Testis (tissue), 2 donors: ENCODE measurements at regions not wholly inside any gene's neighbourhood (a gene's known extent, or its start where the extent isn't known, plus 50 kb on each side); places are given as distances from the start of the nearest gene placed in this dataset.

Experiments used
- DNase-seq: peaks from one replicate; pipeline ENCODE4 v3.0.0-alpha.2; 2019
- H3K27ac ChIP-seq, 2 donors: fragments of 200-600 bp; sonication (generic); one replicate each; pipeline ENCODE4 v1.5.1; 2019
- H3K27me3 ChIP-seq: fragments of 200-600 bp; sonication (generic); one replicate; pipeline ENCODE4 v1.5.1; 2019
- H3K36me3 ChIP-seq: fragments of 200-600 bp; sonication (generic); one replicate; pipeline ENCODE4 v1.5.1; 2017; ENCODE audit warnings: low read depth; ENCODE audit errors: missing control alignments
- H3K4me1 ChIP-seq: fragments of 200-600 bp; sonication (generic); one replicate; pipeline ENCODE4 v1.5.1; 2019
- H3K4me3 ChIP-seq, 2 donors: fragments of 200-600 bp; sonication (generic); one replicate each; pipeline ENCODE4 v1.5.1; 2017 to 2019
- H3K9me3 ChIP-seq: fragments of 200-600 bp; sonication (generic); one replicate; pipeline ENCODE4 v1.5.1; 2017
- CTCF ChIP-seq, 3 experiments: fragments of 450-650 bp in 2 of 3; fragments of 200-600 bp in 1 of 3; sonication (generic) in 1 of 3; IDR thresholded peaks; one replicate each; pipeline ENCODE4 v1.5.1; 2016 to 2019; ENCODE audit warnings: antibody characterized with exemption in 3 of 3, mild to moderate bottlenecking in 2 of 3, moderate library complexity in 1 of 3
- POLR2A ChIP-seq: fragments of 450-650 bp; IDR thresholded peaks from one replicate; pipeline ENCODE4 v1.6.1; 2017; ENCODE audit warnings: antibody characterized with exemption, mild to moderate bottlenecking, moderate library complexity
- WGBS, 2 donors: methylation state at CpG; one replicate each; pipeline ENCODE4 v1.1.5; 2018; 5-methylcytosine and 5-hydroxymethylcytosine counted together
- intact Hi-C: fragments of 100-400 bp; cut with DNase I; formaldehyde crosslinking; loops from one replicate; pipeline ENCODE4 v1.15.1; 2023; ENCODE audit warnings: low total_unique reads

- no peak for TF ChIP-seq POLR2A
- TF ChIP-seq CTCF (IDR thresholded peaks at IDR 0.05): no peak
- DNase-seq: no peak
- Histone ChIP-seq H3K27me3 (no peaks in the 10 kb centered on the region), H3K4me3 (no peak overlapping the region), H3K4me1 (peaks cover 9% of the 10 kb centered on the region), H3K27ac (no peak overlapping the region), H3K36me3 (no peaks in the 10 kb centered on the region), H3K9me3 (no peaks in the 10 kb centered on the region)
- WGBS, 2 donors: 60 to 61% methylated on average over 7 of the region's 7 CpGs
- intact Hi-C loops: no loop called here
These were observed 237.0 kb downstream of the LACC1 start for GRCh38 chr13:44116562-44117332.

- H3K4me3 ChIP-seq: no peak overlapping the region
- WGBS, 2 donors: 26 to 42% methylated on average over 3 of the region's 3 CpGs
- no peak for DNase-seq
- intact Hi-C loops: no loop called here
- TF ChIP-seq POLR2A (no peak), CTCF (IDR thresholded peaks at IDR 0.05) (no peak)
- peaks cover 9% of the 10 kb centered on the region for H3K4me1 ChIP-seq
- no peak overlapping the region for H3K27ac ChIP-seq
- no peaks in the 10 kb centered on the region for H3K36me3 ChIP-seq
- no peaks in the 10 kb centered on the region for H3K27me3 ChIP-seq
- no peaks in the 10 kb centered on the region for H3K9me3 ChIP-seq
These were observed 237.6 kb downstream of the LACC1 start for GRCh38 chr13:44117351-44117750.

GRCh38 chr13:44117816-44118215 lies 238.1 kb downstream of the LACC1 start:
- Histone ChIP-seq H3K4me3 (no peak overlapping the region), H3K27me3 (no peaks in the 10 kb centered on the region), H3K4me1 (peaks cover 5% of the 10 kb centered on the region), H3K27ac (no peak overlapping the region), H3K36me3 (no peaks in the 10 kb centered on the region), H3K9me3 (no peaks in the 10 kb centered on the region)
- intact Hi-C loops: no loop called here
- no peak for DNase-seq
- TF ChIP-seq CTCF (IDR thresholded peaks at IDR 0.05) (no peak), POLR2A (no peak)
- WGBS, 2 donors: 56 to 66% methylated on average over 2 of the region's 2 CpGs

- TF ChIP-seq POLR2A: no peak
- no peak for TF ChIP-seq CTCF (IDR thresholded peaks at IDR 0.05)
- Histone ChIP-seq H3K9me3 (no peaks in the 10 kb centered on the region), H3K36me3 (no peaks in the 10 kb centered on the region), H3K4me1 (peaks cover 5% of the 10 kb centered on the region), H3K4me3 (no peak overlapping the region), H3K27ac (no peak overlapping the region), H3K27me3 (no peaks in the 10 kb centered on the region)
- intact Hi-C loops: no loop called here
- DNase-seq: no peak
These were observed 239.2 kb downstream of the LACC1 start for GRCh38 chr13:44118881-44119280.

GRCh38 chr13:44120043-44120442 lies 240.3 kb downstream of the LACC1 start:
- Histone ChIP-seq H3K27ac (no peak overlapping the region), H3K27me3 (no peaks in the 10 kb centered on the region), H3K4me3 (no peak overlapping the region), H3K4me1 (peaks cover 5% of the 10 kb centered on the region), H3K9me3 (no peaks in the 10 kb centered on the region), H3K36me3 (no peaks in the 10 kb centered on the region)
- WGBS, 2 donors: 81 to 88% methylated on average over 2 of the region's 2 CpGs
- no peak for DNase-seq
- intact Hi-C loops: no loop called here
- TF ChIP-seq POLR2A (no peak), CTCF (IDR thresholded peaks at IDR 0.05) (no peak)
